NCI-H128 (cell line): ENCODE measurements at regions not wholly inside any gene's neighbourhood (a gene's known extent, or its start where the extent isn't known, plus 50 kb on each side); places are given as distances from the start of the nearest gene placed in this dataset.

Source experiments
- DNase-seq: peaks from one replicate; lab custom pipeline; 2025; ENCODE audit not compliant: unreplicated experiment; lab: John Stamatoyannopoulos, UW

GRCh38 chr11:127627629-127628457 lies 627.3 kb upstream of the KIRREL3 start:
- peak; percentile 62 for DNase-seq

DNA sequence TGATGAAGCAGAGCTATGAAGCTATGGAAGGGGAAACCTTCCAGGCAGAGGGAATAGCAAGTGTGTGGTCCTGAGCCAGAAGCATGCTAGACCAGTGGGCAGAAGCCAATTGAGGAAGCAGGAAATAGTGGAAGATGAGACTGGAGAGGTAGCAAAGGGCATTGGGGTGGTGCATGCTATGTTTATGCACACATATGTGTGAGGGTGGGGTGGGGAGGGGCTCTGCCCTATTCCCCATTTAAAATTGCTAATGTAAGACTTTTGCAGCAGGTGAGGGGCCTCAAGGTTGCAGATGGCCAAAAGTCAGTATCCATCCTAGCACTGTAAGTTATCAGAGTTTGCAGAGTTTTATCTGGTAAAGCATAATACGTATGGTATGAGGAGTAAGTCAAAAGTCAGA lies 626.6 kb upstream of the KIRREL3 start:
- no peak for DNase-seq

DNA sequence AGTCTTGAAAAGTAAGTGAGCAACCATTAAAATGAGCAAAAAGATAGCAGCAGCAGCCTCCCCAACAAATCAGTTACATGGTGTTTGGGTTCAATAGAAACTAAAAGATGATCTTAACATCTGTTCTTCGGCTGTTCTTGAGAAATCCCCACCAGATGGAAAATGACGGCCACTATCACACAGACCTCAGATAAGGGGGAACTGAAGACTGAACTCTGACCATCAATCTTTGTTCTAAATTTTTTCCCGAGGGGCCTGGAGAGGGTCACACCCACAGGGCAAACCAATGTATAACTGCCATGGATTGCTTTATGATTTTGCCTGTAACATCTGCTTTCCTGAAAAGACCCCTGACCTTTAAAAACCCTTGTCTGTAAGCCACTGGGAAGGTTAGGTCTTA lies 624.8 kb upstream of the KIRREL3 start:
- DNase-seq: no peak

DNA sequence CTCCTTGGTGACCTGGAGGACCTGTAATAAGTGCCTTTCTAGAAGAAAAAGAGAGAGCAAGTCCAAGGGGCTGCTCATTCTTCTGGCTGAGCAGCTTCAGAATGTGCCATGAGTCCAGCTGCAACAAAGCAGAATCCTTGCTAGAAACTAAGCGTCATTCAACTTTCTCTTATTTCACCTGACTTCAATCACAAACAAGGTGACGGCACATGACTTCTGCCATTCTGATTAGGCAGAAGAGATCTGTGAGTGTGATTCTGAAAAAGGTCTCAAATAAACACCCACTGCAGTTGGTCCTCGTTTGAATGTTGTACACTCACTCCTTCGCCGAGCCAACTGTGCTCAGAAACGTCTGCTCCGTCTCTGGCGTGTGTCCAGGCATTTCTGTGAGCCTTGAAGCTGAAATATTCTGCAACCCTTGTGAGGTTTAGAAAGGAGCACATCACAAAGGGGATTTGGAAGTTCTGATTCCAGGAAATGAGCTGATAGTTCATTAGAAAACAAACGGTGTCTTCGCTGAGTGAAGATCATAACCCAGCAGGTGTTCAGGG lies 623.8 kb upstream of the KIRREL3 start:
- DNase-seq: no peak

- DNase-seq: no peak
Measured at GRCh38 chr11:127622686-127623085, 622.1 kb upstream of the KIRREL3 start.

DNA sequence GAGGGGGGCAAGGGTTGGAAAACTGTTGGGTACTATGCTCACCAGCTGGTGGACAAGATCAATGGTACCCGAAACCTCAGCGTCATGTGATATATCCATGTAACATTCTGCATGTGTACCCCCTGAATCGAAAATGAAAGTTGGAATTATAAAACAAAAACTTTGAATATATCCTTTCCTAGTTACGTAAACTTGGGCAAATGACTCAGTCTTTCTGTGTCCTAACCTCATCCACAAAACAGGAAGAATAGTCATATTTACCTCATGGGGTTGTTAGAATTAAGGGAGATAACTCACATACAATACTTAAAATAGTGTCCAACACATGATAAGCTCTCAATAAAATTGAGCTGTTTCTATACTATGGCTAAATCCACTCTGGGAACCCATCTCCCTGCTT lies 620.1 kb upstream of the KIRREL3 start:
- DNase-seq: no peak

GRCh38 chr11:127619946-127620345 lies 619.4 kb upstream of the KIRREL3 start:
- DNase-seq: no peak

DNA sequence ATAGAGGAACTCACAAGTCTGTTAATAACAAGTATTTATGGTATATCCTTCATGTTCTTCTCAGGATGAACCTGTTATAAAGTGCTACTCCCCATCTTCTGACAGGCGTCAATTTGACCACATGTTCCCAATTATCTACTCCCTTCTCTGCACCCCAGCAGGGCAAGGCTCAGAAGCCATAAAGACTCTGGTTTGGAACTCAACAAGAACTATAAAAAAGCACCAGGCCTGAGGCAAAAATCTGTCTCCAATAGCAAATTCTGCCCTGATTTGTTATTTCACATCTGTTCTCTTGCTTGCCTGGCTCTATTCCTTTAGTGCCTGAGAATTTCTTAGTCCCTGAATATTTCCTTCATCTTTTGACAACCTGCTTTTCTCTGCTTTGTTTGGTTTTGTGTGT lies 618.2 kb upstream of the KIRREL3 start:
- DNase-seq: no peak

GRCh38 chr11:127616158-127616557 lies 615.6 kb upstream of the KIRREL3 start:
- DNase-seq: no peak

- DNase-seq: no peak
Measured at GRCh38 chr11:127612607-127613006, 612.0 kb upstream of the KIRREL3 start.

- DNase-seq: no peak
Measured at GRCh38 chr11:127609025-127609773, 608.6 kb upstream of the KIRREL3 start.

GRCh38 chr11:127607487-127608085 lies 607.0 kb upstream of the KIRREL3 start:
- no peak for DNase-seq

GRCh38 chr11:127601578-127601977 lies 601.0 kb upstream of the KIRREL3 start:
- DNase-seq: no peak

DNA sequence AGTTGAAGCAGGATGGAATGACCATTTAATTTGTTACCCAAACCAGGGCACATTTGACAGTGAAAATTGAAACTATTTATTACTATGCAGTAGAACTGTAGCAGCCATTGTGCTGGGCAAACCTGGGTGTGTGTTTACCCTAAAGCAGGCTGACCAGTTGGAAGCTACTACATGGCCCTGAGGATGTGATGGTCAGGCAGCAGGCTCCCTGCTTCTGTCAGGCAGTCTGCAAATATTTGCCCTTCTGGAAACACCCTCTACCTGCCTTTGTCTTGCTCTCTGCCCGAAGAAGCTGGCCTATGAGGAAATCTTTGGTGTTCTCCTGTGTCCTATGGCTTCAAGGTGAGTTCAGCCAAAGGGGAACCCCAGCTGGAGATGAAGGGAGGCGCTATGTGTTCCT lies 600.1 kb upstream of the KIRREL3 start:
- DNase-seq: no peak

DNA sequence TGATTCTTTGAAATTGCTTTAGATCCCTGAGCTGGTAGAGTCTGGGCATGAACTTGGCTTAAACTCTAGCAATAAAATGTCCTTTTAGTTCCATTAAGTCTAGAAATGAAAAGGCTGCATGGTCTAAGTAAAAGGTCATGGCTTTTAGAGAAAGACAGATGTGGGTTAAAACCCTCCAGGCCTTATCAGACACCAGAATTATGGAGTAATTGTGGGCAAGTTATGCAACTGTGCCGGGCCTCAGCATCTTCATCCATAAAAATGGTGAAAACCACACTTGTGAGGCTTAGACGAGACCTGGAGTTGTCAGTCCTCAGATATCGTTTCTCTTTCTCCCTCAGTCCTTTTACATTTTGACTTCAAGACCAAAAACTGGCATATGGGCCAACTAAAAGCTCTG lies 597.9 kb upstream of the KIRREL3 start:
- DNase-seq: no peak

DNA sequence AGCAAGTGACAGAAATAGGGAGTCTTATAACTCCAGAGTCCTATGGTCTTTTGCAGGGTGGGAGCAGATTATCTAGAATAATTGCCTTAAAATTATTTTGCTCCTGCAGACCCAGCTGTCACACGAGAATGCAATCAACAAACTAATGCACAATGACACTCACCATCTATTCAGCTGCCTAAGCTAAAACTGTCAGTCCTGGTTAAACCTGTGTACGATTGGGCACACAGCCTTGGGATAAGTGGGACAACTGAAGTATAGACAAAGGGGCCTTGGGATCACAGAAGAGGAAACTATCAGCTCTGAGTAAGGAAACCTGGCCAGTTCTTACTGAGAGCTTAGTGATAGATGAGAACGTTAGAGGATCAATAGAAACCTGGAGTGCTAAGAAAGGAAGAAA lies 595.9 kb upstream of the KIRREL3 start:
- no peak for DNase-seq

- no peak for DNase-seq
Measured at GRCh38 chr11:127592371-127592770, 591.8 kb upstream of the KIRREL3 start.

DNA sequence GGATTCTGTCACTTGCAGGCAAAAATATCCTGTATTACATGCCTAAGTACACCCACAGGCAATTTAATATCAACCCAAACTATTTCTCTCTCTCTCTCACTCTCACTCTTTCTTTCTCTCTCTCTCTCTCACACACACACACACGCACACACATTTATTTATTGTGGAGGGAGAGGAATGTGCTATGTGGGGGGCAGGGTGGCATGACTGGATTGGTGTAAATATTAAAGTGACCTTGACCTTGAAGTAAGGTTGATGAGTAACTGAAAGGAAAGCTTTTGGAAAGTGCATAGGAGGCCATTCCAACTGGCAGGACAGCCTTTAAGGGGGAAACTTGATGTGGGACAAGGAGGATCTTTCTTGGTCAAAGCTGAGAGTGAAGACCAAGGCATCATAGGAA lies 589.7 kb upstream of the KIRREL3 start:
- DNase-seq: no peak

DNA sequence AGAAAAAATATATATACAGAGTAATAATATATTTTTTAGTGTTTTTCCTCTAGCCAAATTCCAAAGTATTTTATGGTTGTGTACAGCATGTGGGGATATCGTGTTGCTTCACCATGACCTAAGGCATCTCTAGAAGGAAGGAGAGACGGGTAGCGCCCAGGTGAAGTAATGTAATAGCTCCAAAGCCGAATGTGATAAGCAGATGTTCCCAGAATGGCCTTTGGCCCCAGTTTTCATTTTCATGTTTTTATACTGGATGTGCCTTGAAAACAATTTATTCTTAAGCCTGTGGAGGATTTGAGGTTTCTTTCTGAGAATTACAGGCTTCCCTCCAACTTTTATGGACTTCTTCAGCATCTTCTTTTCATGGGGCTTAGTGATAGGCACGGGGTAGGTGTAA lies 587.9 kb upstream of the KIRREL3 start:
- no peak for DNase-seq

- no peak for DNase-seq
Measured at GRCh38 chr11:127587511-127587910, 586.9 kb upstream of the KIRREL3 start.

- no peak for DNase-seq
Measured at GRCh38 chr11:127576210-127576609, 575.6 kb upstream of the KIRREL3 start.

DNA sequence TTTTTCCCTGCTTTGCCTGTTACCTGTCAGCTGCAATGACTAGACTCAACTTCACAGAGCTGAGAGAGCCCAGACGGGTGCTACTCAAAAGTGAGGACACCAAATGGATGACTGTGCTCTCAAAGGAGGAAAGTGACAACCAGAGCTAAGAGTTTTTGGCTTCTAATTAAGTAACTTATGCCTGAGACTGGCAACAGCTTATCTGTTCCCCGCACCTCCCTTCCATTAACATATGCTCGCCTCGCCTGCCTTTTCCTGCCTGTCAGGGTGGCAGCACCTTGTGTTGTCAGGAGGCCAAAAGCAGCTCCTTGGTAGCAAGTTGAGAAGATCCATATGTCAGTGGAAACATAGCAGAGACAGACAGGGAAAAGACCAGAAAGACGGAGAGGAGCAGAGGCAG lies 573.9 kb upstream of the KIRREL3 start:
- DNase-seq: no peak
